ENCODE measurements at regions not wholly inside any gene's neighbourhood (a gene's known extent, or its start where the extent isn't known, plus 50 kb on each side); places are given as distances from the start of the nearest gene placed in this dataset.

GRCh38 chr10:84890706-84891105 is 562.3 kb downstream of the CCSER2 start:
- H2AFZ ChIP-seq: no peak overlapping the region
- H3K4me2 ChIP-seq: no peak overlapping the region
- Mint-ChIP-seq H3K36me3 (ENCODE audit: low read depth) (peaks cover 3% of the 10 kb centered on the region; the same call in 2 of the 3 replicates), H3K4me1 (no peaks in the 10 kb centered on the region), H3K27me3 (ENCODE audit: insufficient read depth, low read depth, poor library complexity) (peaks cover 3% of the 10 kb centered on the region), H3K27ac (no peak overlapping the region), H3K4me3 (no peak overlapping the region), H3K9me3 (peaks cover 59% of the 10 kb centered on the region)
- no peak overlapping the region for H3K4me3 ChIP-seq
- H3K27ac ChIP-seq (ENCODE audit: low read depth): no peak overlapping the region
- no peaks in the 10 kb centered on the region for H3K79me2 ChIP-seq (replicated peaks; ENCODE audit: insufficient read depth)
- TF ChIP-seq ETS1 (IDR thresholded peaks at IDR 0.05): no peak
- no peak for TF ChIP-seq EZH2phosphoT487 (IDR thresholded peaks at IDR 0.05; ENCODE audit: unreplicated experiment)
- no peak for TF ChIP-seq NANOG (IDR thresholded peaks at IDR 0.05; ENCODE audit: borderline replicate concordance)
- no peak for TF ChIP-seq CREB1 (CRISPR knock-in tag; IDR thresholded peaks at IDR 0.05; ENCODE audit: low read depth)
- TF ChIP-seq EZH2 (IDR thresholded peaks at IDR 0.05; ENCODE audit: low read depth, unreplicated experiment): no peak
- TF ChIP-seq STAT1 (IDR thresholded peaks at IDR 0.05; ENCODE audit: unreplicated experiment): no peak
- no peak for TF ChIP-seq POLR2AphosphoS5 (IDR thresholded peaks at IDR 0.05; ENCODE audit: low read depth)
- TF ChIP-seq CTCF (conservative IDR thresholded peaks at IDR 0.05; ENCODE audit: low read depth in 2 of 2): no peak
- TF ChIP-seq ZNF114 (CRISPR knock-in tag; IDR thresholded peaks at IDR 0.05): no peak
- TF ChIP-seq JUNB (IDR thresholded peaks at IDR 0.05; ENCODE audit: unreplicated experiment): no peak
- no peak for TF ChIP-seq REST (IDR thresholded peaks at IDR 0.05; ENCODE audit: unreplicated experiment)
- no peak for TF ChIP-seq ZNF331 (CRISPR knock-in tag; IDR thresholded peaks at IDR 0.05; ENCODE audit: low read depth)
- no peak for TF ChIP-seq ZNF462 (CRISPR knock-in tag; IDR thresholded peaks at IDR 0.05)
- DNase-seq (ENCODE audit: low spot score) (no peak), ATAC-seq (no peak)
- no peaks in the 10 kb centered on the region for H3K4me1 ChIP-seq (ENCODE audit: insufficient read depth)
- no peaks in the 10 kb centered on the region for H3F3A ChIP-seq (replicated peaks; ENCODE audit: low read depth)
- no peaks in the 10 kb centered on the region for H4K20me1 ChIP-seq (replicated peaks; ENCODE audit: insufficient read depth)
- H3K36me3 ChIP-seq (ENCODE audit: insufficient read depth): no peaks in the 10 kb centered on the region
- no peaks in the 10 kb centered on the region; the same call in 1 of the 2 replicates for H3K9me2 ChIP-seq (ENCODE audit: insufficient read depth)
- H3K27me3 ChIP-seq (ENCODE audit: insufficient read depth): no peaks in the 10 kb centered on the region

Measured in GM23338 (cell line).